Prostate gland (tissue), 2 donors: ENCODE measurements at regions not wholly inside any gene's neighbourhood (a gene's known extent, or its start where the extent isn't known, plus 50 kb on each side); places are given as distances from the start of the nearest gene placed in this dataset.

Experiments
- DNase-seq: peaks from one replicate; pipeline ENCODE4 v3.0.0-alpha.2; 2019; ENCODE audit warnings: low spot score
- H3K27ac ChIP-seq, 2 donors: fragments of 200-600 bp; sonication (generic); 2 replicates each; pipeline ENCODE4 v1.5.1; 2017 to 2019
- H3K27me3 ChIP-seq: fragments of 200-600 bp; sonication (generic); replicated peaks from 2 replicates; pipeline ENCODE4 v1.5.1; 2019; ENCODE audit not compliant: insufficient read depth
- H3K36me3 ChIP-seq, 2 donors: fragments of 200-600 bp; sonication (generic); 1 replicate in 1 of 2; 2 replicates in 1 of 2; pipeline versions ENCODE4 v1.5.1 to v1.8.1; 2017 to 2019
- H3K4me1 ChIP-seq: fragments of 200-600 bp; sonication (generic); replicated peaks from 2 replicates; pipeline ENCODE4 v1.5.1; 2019
- H3K4me3 ChIP-seq, 2 donors: fragments of 200-600 bp; sonication (generic); 2 replicates each; pipeline ENCODE4 v1.5.1; 2017 to 2019
- H3K9me3 ChIP-seq: fragments of 200-600 bp; sonication (generic); 2 replicates; pipeline ENCODE4 v1.5.1; 2017
- POLR2A ChIP-seq: fragments of 450-650 bp; IDR thresholded peaks from one replicate; pipeline ENCODE4 v1.6.1; 2016; ENCODE audit warnings: antibody characterized with exemption, mild to moderate bottlenecking
- POLR2AphosphoS5 ChIP-seq: sonication (generic); formaldehyde crosslinking; IDR thresholded peaks from one replicate; pipeline ENCODE4 v1.6.1; 2017; ENCODE audit warnings: antibody characterized with exemption
- WGBS: methylation state at CpG from one replicate; pipeline ENCODE4 v1.1.5; 2018; 5-methylcytosine and 5-hydroxymethylcytosine counted together
- intact Hi-C: fragments of 100-400 bp; cut with DNase I; formaldehyde crosslinking; loops from one replicate; pipeline ENCODE4 v1.14.2; 2022
- TF ChIP-seq, protein P1 (sequence below), 4 experiments: fragments of 200-600 bp in 2 of 4; fragments of 450-650 bp in 2 of 4; sonication (generic) in 2 of 4; IDR thresholded peaks; 1 replicate in 3 of 4; 2 replicates in 1 of 4; pipeline ENCODE4 v1.5.1; 2016 to 2019; ENCODE audit warnings: antibody characterized with exemption in 4 of 4, mild to moderate bottlenecking in 2 of 4, moderate library complexity in 2 of 4

DNA sequence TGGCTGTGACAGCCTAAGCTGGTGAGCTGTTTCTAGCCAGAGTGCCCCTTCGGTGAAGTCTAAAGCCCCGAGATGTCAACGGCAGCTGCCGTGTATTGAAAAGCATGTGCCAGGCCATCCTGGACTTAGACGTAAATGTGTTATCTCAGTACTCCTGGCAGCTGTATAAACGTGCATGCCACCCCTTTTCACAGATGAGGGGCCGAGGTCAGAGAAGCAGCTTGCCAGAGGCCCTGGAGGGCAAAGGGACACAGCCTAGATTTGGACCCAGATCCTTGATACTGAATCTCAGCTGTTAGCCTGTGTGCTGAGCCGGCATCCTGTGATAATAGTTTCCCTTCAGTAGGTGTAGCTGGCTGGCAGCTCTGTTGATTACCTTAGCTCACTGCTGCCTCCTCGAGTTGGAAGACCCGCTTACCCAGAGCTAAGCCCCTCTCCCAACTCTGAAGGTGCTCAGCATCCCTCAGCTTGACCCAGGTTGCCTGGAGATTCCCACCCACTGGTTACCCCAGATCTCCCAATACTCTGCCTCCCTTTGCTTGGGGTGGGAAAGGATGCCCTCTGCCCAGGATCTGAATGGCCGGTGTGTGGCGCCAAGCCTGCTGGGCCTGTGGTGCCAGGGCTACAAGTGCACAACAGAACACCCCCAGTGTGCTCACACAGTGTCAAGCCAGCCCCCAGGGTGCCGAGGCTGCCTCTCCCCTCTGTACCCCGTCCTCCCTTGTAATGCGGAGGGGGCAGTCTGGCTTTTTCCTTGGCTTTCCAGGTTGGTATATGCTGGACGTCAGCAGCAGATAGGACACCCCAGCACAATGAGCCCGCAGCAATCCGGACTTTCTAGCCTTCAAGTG lies 59.8 kb upstream of the WNT7B start:
- peak; percentile 44 for DNase-seq
- Histone ChIP-seq H3K36me3 (no peaks in the 10 kb centered on the region), H3K4me3 (peak overlapping the region; percentile 47 to 64), H3K27ac (peak overlapping the region; percentile 99 to 100), H3K4me1 (no peaks in the 10 kb centered on the region), H3K27me3 (no peaks in the 10 kb centered on the region), H3K9me3 (no peaks in the 10 kb centered on the region)
- intact Hi-C loops, result no loop called here
- WGBS, result 35% methylated on average over 18 of the region's 18 CpGs
- no peak for TF ChIP-seq POLR2AphosphoS5
- TF ChIP-seq, protein P1, sequence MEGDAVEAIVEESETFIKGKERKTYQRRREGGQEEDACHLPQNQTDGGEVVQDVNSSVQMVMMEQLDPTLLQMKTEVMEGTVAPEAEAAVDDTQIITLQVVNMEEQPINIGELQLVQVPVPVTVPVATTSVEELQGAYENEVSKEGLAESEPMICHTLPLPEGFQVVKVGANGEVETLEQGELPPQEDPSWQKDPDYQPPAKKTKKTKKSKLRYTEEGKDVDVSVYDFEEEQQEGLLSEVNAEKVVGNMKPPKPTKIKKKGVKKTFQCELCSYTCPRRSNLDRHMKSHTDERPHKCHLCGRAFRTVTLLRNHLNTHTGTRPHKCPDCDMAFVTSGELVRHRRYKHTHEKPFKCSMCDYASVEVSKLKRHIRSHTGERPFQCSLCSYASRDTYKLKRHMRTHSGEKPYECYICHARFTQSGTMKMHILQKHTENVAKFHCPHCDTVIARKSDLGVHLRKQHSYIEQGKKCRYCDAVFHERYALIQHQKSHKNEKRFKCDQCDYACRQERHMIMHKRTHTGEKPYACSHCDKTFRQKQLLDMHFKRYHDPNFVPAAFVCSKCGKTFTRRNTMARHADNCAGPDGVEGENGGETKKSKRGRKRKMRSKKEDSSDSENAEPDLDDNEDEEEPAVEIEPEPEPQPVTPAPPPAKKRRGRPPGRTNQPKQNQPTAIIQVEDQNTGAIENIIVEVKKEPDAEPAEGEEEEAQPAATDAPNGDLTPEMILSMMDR (IDR thresholded peaks at IDR 0.05), result peak in 3 of 4 experiments; percentile 13 to 34 (median 23)
- no peak for TF ChIP-seq POLR2A

DNA sequence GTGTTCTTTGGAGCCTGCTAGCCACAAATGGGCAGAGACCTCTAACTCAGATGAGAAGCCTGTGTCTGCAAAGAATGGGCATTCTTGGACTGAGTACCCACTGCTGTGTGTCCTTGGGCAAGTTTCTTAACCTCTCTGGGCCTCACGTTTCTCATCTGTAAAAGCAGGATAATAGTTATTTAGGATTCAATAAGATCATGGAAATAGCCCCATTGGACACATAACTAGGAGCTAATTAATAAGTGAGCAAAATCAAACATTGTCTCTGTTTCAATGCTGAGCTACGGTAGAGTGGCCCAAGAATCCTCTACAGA lies 61.2 kb upstream of the WNT7B start:
- no peak for DNase-seq
- peaks cover 4% of the 10 kb centered on the region for H3K4me1 ChIP-seq

DNA sequence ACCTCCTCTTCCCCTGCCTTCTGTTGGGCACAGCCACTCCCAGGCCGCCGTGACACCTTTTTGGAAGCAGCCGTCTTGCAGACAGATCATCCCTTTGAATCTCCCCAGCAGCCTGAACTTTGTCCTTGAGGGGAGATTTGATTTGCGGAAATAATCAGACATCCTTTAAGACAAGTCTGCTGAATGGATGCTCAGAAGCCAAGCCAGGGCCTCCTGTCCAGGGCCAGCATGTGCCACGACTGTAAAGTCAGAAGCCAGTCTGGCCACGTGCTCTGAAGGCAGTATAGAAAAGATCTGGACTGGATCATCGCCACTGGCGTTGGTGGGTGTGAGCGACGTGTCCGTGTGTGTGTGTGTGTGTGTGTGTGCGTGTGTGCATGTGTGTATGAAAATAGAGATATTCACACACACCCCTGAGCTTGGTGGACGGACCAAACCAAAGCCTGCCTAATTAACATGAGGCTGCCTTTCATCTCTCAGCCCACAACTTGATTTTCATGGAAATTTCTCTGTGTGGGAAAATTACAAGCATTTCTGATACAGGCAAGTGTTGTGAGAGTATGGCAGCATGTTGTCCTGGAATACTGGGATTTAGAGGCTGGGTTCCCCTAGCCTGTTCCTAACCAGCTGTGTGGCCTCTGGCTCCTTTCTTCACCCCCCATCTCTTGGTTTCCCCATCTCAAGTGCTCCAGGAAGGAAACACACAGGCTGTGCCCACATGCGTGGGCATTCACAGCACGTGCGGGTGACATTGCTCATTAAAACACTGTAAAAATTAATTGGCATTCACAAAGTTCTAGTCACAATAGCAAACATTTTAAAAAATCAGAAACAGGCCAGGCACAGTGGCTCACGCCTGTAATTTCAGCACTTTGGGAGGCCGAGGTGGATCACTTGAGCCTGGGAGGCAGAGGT lies 61.8 kb upstream of the WNT7B start:
- H3K4me1 ChIP-seq, result peaks cover 6% of the 10 kb centered on the region
- H3K36me3 ChIP-seq, result no peaks in the 10 kb centered on the region
- intact Hi-C loops, result no loop called here
- no peaks in the 10 kb centered on the region for H3K27me3 ChIP-seq
- peak overlapping the region; percentile 99 to 100 for H3K27ac ChIP-seq
- H3K4me3 ChIP-seq, result no peak overlapping the region
- no peak for DNase-seq
- H3K9me3 ChIP-seq, result no peaks in the 10 kb centered on the region
- 68% methylated on average over 18 of the region's 18 CpGs for WGBS
- TF ChIP-seq POLR2AphosphoS5, result peak; percentile 11
- TF ChIP-seq, protein P1 (IDR thresholded peaks at IDR 0.05), result no peak

More for the DNA sequence above, 61.2 kb upstream of the WNT7B start:
- Histone ChIP-seq H3K4me3 (no peak overlapping the region), H3K27me3 (no peaks in the 10 kb centered on the region), H3K27ac (peak overlapping the region; percentile 99 to 100), H3K9me3 (no peaks in the 10 kb centered on the region), H3K36me3 (no peaks in the 10 kb centered on the region)
- intact Hi-C loops, result no loop called here
- TF ChIP-seq, protein P1 (IDR thresholded peaks at IDR 0.05), result no peak
- TF ChIP-seq POLR2A (no peak), POLR2AphosphoS5 (no peak)
- 90% methylated on average over 2 of the region's 2 CpGs for WGBS

DNA sequence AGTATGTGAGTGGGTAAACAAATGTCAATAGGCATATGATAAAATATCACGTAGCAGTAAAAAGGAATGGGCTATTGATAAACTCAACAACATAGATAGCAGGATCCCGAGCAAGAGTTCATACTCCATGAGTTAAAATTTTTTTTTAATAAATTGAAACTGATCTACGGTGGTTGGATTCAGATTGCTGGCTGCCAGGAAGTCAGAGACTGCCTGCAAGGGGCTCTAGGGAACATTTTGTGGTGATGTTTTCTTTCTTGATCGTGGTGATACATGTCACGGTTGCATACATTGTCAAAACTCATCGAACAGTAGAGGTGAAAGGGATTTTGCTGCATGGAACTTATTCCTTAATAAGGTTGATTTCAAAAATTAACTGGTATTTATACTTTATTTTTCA lies 62.6 kb upstream of the WNT7B start:
- no peaks in the 10 kb centered on the region for H3K9me3 ChIP-seq
- no peak for DNase-seq
- H3K36me3 ChIP-seq, result no peaks in the 10 kb centered on the region
- WGBS, result 63% methylated on average over 6 of the region's 6 CpGs
- no peak overlapping the region for H3K4me3 ChIP-seq
- TF ChIP-seq POLR2AphosphoS5 (no peak), POLR2A (no peak)
- TF ChIP-seq, protein P1 (IDR thresholded peaks at IDR 0.05), result no peak
- H3K27ac ChIP-seq, result peak overlapping the region; percentile 99 to 100
- intact Hi-C loops, result no loop called here
- no peaks in the 10 kb centered on the region for H3K27me3 ChIP-seq
- peaks cover 6% of the 10 kb centered on the region for H3K4me1 ChIP-seq
